DOHH2 (cell line): ENCODE measurements at regions not wholly inside any gene's neighbourhood (a gene's known extent, or its start where the extent isn't known, plus 50 kb on each side); places are given as distances from the start of the nearest gene placed in this dataset.

Experiments
- H3F3A ChIP-seq: fragments of 200-600 bp; sonication (generic), shearing (Covaris generic); 2 replicates; pipeline ENCODE4 v1.6.0; 2016; ENCODE audit warnings: antibody characterized with exemption, mild to moderate bottlenecking; ENCODE audit not compliant: control insufficient read depth, insufficient read depth
- H3K27ac ChIP-seq: fragments of 200-600 bp; sonication (generic); 2 replicates; pipeline ENCODE4 v1.5.1; 2014; ENCODE audit warnings: low read depth, mild to moderate bottlenecking, low read length, moderate library complexity
- H3K27me3 ChIP-seq: fragments of 200-600 bp; sonication (generic); 2 replicates; pipeline ENCODE4 v1.6.1; 2014; ENCODE audit warnings: mild to moderate bottlenecking, low read length, mixed read lengths; ENCODE audit not compliant: control insufficient read depth
- H3K36me3 ChIP-seq: fragments of 200-600 bp; sonication (generic); 2 replicates; pipeline ENCODE4 v1.6.1; 2014; ENCODE audit warnings: mild to moderate bottlenecking, low read length, moderate library complexity, mixed read lengths; ENCODE audit not compliant: control insufficient read depth
- H3K4me1 ChIP-seq: fragments of 200-600 bp; sonication (generic); 2 replicates; pipeline ENCODE4 v1.6.1; 2014; ENCODE audit warnings: mild to moderate bottlenecking, low read length, mixed read lengths; ENCODE audit not compliant: control insufficient read depth
- H3K4me2 ChIP-seq: fragments of 200-600 bp; sonication (generic); 2 replicates; pipeline ENCODE4 v1.6.0; 2014; ENCODE audit warnings: mild to moderate bottlenecking, low read length, moderate library complexity
- H3K4me3 ChIP-seq: fragments of 200-600 bp; sonication (generic); 2 replicates; pipeline ENCODE4 v1.5.1; 2014; ENCODE audit warnings: mild to moderate bottlenecking, low read length, mixed read lengths
- H3K79me2 ChIP-seq: fragments of 200-600 bp; sonication (generic); 2 replicates; pipeline ENCODE4 v1.6.1; 2014; ENCODE audit warnings: mild to moderate bottlenecking, low read length, mixed read lengths; ENCODE audit not compliant: control insufficient read depth
- H3K9me2 ChIP-seq: fragments of 200-600 bp; sonication (generic); replicated peaks from 2 replicates; pipeline ENCODE4 v1.6.1; 2014; ENCODE audit warnings: mild to moderate bottlenecking, low read length, mixed read lengths; ENCODE audit not compliant: control insufficient read depth
- H3K9me3 ChIP-seq: fragments of 200-600 bp; sonication (generic); 2 replicates; pipeline ENCODE4 v1.6.1; 2014; ENCODE audit warnings: antibody characterized with exemption, low read length, mixed read lengths; ENCODE audit not compliant: control insufficient read depth, insufficient read depth
- H4K20me1 ChIP-seq: fragments of 200-600 bp; sonication (generic); 2 replicates; pipeline ENCODE4 v1.6.0; 2014; ENCODE audit warnings: low read depth, mild to moderate bottlenecking, antibody characterized with exemption, low read length, moderate library complexity; ENCODE audit not compliant: control insufficient read depth, insufficient read depth
- EZH2phosphoT487 ChIP-seq: fragments of 200-600 bp; sonication (generic); IDR thresholded peaks from 2 replicates; pipeline ENCODE4 v1.6.1; 2017; ENCODE audit warnings: borderline replicate concordance, mild to moderate bottlenecking, antibody characterized with exemption, low read length, moderate library complexity, mixed read lengths
- TF ChIP-seq, protein P1 (sequence below): fragments of 200-600 bp; sonication (generic); IDR thresholded peaks from one replicate; pipeline ENCODE4 v1.5.1; 2014; ENCODE audit warnings: antibody characterized with exemption, mild to moderate bottlenecking, low read depth, low read length; ENCODE audit not compliant: poor library complexity, severe bottlenecking

DNA sequence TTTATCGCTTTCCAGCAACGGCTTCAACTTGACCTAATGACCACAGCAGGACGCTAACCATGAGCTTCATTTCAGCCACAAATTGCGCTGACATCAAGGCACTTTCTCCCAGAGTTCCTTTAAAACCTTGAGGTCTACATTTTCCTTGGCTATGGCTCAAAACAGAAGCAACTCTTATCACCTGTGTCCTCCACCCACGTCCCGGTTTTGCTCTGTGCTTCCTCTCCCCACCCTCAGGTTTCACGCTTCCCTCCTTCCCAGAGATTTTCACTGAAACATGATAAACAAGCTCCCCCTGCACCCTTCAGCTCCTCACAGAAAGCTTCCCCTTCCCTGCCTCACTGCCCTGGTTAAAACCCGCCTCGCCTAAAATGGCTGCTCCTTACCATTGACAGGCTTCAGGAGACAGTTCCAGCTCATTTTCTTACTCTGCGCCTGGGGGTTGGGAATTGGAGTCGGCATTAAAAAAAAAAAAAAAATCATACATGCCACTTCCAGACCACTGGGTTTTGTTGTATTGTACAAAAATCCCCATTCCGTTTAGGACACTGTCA lies 229.5 kb downstream of the UBE3D start:
- Histone ChIP-seq H3K4me3 (no peak overlapping the region), H3K4me2 (no peak overlapping the region), H3K9me2 (no peaks in the 10 kb centered on the region), H3F3A (no peaks in the 10 kb centered on the region), H3K36me3 (no peaks in the 10 kb centered on the region), H3K79me2 (no peaks in the 10 kb centered on the region), H3K9me3 (no peaks in the 10 kb centered on the region), H4K20me1 (no peaks in the 10 kb centered on the region), H3K27me3 (no peaks in the 10 kb centered on the region), H3K4me1 (no peaks in the 10 kb centered on the region), H3K27ac (no peak overlapping the region)
- TF ChIP-seq, protein P1, sequence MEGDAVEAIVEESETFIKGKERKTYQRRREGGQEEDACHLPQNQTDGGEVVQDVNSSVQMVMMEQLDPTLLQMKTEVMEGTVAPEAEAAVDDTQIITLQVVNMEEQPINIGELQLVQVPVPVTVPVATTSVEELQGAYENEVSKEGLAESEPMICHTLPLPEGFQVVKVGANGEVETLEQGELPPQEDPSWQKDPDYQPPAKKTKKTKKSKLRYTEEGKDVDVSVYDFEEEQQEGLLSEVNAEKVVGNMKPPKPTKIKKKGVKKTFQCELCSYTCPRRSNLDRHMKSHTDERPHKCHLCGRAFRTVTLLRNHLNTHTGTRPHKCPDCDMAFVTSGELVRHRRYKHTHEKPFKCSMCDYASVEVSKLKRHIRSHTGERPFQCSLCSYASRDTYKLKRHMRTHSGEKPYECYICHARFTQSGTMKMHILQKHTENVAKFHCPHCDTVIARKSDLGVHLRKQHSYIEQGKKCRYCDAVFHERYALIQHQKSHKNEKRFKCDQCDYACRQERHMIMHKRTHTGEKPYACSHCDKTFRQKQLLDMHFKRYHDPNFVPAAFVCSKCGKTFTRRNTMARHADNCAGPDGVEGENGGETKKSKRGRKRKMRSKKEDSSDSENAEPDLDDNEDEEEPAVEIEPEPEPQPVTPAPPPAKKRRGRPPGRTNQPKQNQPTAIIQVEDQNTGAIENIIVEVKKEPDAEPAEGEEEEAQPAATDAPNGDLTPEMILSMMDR, result no peak
- no peak for TF ChIP-seq EZH2phosphoT487

- H3K36me3 ChIP-seq, result no peaks in the 10 kb centered on the region
- H3K9me3 ChIP-seq, result no peaks in the 10 kb centered on the region
- TF ChIP-seq, protein P1, result no peak
- no peak for TF ChIP-seq EZH2phosphoT487
- no peaks in the 10 kb centered on the region for H3K79me2 ChIP-seq
- no peak overlapping the region for H3K4me2 ChIP-seq
- H3K4me1 ChIP-seq, result no peaks in the 10 kb centered on the region
- no peak overlapping the region for H3K27ac ChIP-seq
- H3K27me3 ChIP-seq, result no peaks in the 10 kb centered on the region
- H3K9me2 ChIP-seq, result no peaks in the 10 kb centered on the region
- H3F3A ChIP-seq, result no peaks in the 10 kb centered on the region
- H4K20me1 ChIP-seq, result no peaks in the 10 kb centered on the region
- H3K4me3 ChIP-seq, result no peak overlapping the region
Observed at GRCh38 chr6:82840571-82840970, 225.1 kb downstream of the UBE3D start.

- Histone ChIP-seq H3K9me3 (no peaks in the 10 kb centered on the region), H3K4me1 (no peaks in the 10 kb centered on the region), H3K4me3 (no peak overlapping the region), H3K36me3 (no peaks in the 10 kb centered on the region), H4K20me1 (no peaks in the 10 kb centered on the region), H3F3A (no peaks in the 10 kb centered on the region), H3K27ac (no peak overlapping the region), H3K27me3 (no peaks in the 10 kb centered on the region), H3K4me2 (no peak overlapping the region), H3K9me2 (no peaks in the 10 kb centered on the region), H3K79me2 (no peaks in the 10 kb centered on the region)
- TF ChIP-seq EZH2phosphoT487, result no peak
- TF ChIP-seq, protein P1, result no peak
Observed at GRCh38 chr6:82841309-82841708, 224.3 kb downstream of the UBE3D start.
